Kidney epithelial cell (primary cell): ENCODE measurements at regions not wholly inside any gene's neighbourhood (a gene's known extent, or its start where the extent isn't known, plus 50 kb on each side); places are given as distances from the start of the nearest gene placed in this dataset.
"Not testable (repeated sequence)": the region's sequence is repeated elsewhere in the genome, so short reads cannot be mapped to it uniquely, and the experiment has no call there.

Experiments used
- DNase-seq: peaks from one replicate; pipeline ENCODE4 v3.0.0-alpha.2; 2010; ENCODE audit warnings: low read depth
- H3K27me3 ChIP-seq: 2 replicates; pipeline ENCODE4 v1.6.0; 2011; ENCODE audit warnings: low read length; ENCODE audit not compliant: control insufficient read depth, insufficient read depth
- H3K36me3 ChIP-seq: 2 replicates; pipeline ENCODE4 v1.5.1; 2011; ENCODE audit warnings: low read length; ENCODE audit not compliant: control insufficient read depth, insufficient read depth
- H3K4me3 ChIP-seq: 2 replicates; pipeline ENCODE4 v1.5.1; 2011; ENCODE audit warnings: low read depth, mild to moderate bottlenecking, control low read depth, low read length
- TF ChIP-seq, protein P1 (sequence below): IDR thresholded peaks from 2 replicates; pipeline ENCODE4 v1.5.1; 2011; ENCODE audit warnings: mild to moderate bottlenecking, moderate library complexity, low read length, control low read depth, inconsistent platforms; ENCODE audit not compliant: insufficient read depth, poor library complexity, severe bottlenecking

DNA sequence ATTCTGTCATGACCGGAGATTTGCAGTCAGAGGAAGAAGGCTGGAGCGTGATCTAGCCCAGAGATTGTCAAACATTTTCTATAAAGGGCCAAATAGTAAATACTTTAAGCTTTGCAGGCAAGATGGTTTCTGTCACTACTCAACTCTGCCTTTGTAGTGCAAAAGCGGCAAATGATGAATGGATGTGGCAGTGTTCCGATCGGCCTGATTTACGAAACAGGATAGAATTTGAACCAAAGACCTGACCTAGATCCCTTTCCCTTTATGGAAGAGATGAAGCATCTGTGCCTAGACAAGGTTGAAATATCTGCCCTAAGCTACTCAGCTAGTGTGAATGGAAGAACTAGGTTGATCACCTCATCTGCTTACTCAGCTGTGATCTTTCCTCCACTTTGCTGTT lies 209.5 kb downstream of the YTHDC2 start:
- TF ChIP-seq, protein P1, sequence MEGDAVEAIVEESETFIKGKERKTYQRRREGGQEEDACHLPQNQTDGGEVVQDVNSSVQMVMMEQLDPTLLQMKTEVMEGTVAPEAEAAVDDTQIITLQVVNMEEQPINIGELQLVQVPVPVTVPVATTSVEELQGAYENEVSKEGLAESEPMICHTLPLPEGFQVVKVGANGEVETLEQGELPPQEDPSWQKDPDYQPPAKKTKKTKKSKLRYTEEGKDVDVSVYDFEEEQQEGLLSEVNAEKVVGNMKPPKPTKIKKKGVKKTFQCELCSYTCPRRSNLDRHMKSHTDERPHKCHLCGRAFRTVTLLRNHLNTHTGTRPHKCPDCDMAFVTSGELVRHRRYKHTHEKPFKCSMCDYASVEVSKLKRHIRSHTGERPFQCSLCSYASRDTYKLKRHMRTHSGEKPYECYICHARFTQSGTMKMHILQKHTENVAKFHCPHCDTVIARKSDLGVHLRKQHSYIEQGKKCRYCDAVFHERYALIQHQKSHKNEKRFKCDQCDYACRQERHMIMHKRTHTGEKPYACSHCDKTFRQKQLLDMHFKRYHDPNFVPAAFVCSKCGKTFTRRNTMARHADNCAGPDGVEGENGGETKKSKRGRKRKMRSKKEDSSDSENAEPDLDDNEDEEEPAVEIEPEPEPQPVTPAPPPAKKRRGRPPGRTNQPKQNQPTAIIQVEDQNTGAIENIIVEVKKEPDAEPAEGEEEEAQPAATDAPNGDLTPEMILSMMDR = no peak
- H3K36me3 ChIP-seq = no peaks in the 10 kb centered on the region
- DNase-seq = no peak
- no peak overlapping the region for H3K4me3 ChIP-seq
- no peaks in the 10 kb centered on the region for H3K27me3 ChIP-seq

DNA sequence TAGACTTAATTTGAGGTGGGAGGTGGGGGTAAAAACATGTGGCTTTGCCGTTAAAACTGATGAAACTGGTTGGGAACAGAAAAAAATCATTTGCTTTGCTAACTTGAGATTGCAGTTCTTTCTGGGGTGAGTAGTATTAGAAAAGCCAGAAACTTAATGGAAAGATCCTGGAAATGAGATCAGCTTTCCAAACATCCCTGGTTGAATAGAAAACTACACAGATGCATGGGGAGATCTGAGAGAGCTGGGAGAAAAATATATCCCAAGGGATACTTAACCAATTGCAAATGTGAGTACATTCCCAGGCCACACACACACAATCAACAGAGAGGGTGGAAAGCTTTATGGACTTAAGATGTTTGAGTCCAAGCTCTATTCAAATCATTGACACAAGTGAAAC lies 222.3 kb downstream of the YTHDC2 start:
- no peak for DNase-seq
- TF ChIP-seq, protein P1 = no peak

DNA sequence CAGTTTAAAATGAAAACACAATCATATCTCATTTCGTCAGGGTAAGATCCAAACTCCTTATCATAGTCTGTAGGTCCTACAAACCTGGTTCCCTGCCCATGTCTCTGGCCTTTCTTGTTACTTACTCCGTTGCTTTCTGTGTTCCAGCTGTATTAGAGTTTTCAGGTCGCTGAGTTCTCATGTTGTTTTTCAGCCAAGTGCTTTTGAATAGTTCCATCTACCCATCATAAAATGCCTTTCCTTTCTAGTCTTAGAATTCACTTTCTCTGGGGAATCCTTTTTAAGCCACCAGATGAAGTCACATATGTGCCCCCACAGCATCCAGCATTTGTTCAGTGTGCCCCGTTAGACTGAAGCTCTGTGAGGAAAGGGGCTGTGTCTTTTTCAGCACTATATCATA lies 228.7 kb downstream of the YTHDC2 start:
- H3K36me3 ChIP-seq = no peaks in the 10 kb centered on the region
- TF ChIP-seq, protein P1 = no peak

More for the DNA sequence above, 222.3 kb downstream of the YTHDC2 start:
- Histone ChIP-seq H3K4me3 (no peak overlapping the region), H3K36me3 (no peaks in the 10 kb centered on the region), H3K27me3 (no peaks in the 10 kb centered on the region)

DNA sequence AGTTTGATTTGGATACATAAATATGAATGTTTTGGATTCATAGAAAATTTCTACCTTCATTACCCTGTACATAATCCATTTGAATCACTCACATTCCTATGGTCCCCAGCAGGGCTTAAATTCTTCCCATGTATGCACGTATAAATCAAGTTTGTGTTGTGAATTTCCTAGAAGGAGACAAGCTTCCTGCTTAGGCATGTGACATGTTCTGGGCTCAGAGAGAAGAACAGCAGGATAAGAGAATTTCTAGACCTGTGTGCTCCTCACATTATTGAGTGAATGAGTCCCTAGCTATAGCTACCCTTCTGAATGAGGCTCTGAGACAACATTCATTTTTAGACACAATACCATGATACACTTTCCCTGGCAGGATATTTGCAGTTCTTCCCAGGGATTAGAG lies 229.1 kb downstream of the YTHDC2 start:
- TF ChIP-seq, protein P1 = no peak
- Histone ChIP-seq H3K36me3 (no peaks in the 10 kb centered on the region), H3K27me3 (no peaks in the 10 kb centered on the region), H3K4me3 (no peak overlapping the region)
- no peak for DNase-seq

More for the DNA sequence above, 228.7 kb downstream of the YTHDC2 start:
- Histone ChIP-seq H3K27me3 (no peaks in the 10 kb centered on the region), H3K4me3 (no peak overlapping the region)
- no peak for DNase-seq

DNA sequence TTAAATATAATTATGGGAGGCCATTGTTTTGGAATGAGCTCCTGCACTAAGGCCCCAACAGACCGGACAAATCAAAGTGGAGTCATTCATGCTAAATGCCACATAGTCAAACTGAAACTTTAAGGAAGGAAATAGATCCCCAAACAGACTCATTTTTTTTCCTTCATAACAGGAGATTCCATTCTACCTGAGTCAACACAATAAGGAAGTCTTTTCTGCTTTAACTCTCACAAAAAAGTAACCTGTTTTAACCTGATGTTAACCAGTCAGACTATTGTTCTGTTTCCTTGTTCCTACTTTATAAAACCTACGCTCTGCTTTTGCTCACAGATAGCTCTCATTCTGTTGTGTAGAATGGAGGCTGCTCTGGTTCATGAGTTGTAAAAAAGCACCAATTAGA lies 234.9 kb downstream of the YTHDC2 start:
- TF ChIP-seq, protein P1 = no peak
- Histone ChIP-seq H3K27me3 (no peaks in the 10 kb centered on the region), H3K36me3 (no peaks in the 10 kb centered on the region), H3K4me3 (no peak overlapping the region)
- no peak for DNase-seq

DNA sequence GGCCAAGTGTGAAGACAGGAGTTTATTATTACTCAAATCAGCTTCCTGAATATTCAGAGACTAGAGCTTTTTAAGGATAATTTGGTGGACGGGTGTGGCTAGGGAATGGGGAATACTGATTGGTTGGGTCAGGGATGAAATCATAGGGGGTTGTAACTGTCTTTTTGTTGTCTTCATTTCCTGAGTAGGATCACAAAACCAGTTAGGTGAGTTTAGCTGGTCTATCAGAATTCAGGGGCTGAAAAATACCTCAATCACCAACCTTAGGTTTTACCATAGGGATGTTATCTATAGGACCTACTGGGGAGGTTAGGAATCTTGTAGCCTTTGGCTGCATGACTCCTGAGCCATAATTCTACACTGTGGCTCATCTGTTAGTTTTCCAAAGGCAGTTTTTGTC lies 235.8 kb downstream of the YTHDC2 start:
- TF ChIP-seq, protein P1 = no peak
- no peak for DNase-seq
- Histone ChIP-seq H3K4me3 (no peak overlapping the region), H3K36me3 (no peaks in the 10 kb centered on the region), H3K27me3 (no peaks in the 10 kb centered on the region)

DNA sequence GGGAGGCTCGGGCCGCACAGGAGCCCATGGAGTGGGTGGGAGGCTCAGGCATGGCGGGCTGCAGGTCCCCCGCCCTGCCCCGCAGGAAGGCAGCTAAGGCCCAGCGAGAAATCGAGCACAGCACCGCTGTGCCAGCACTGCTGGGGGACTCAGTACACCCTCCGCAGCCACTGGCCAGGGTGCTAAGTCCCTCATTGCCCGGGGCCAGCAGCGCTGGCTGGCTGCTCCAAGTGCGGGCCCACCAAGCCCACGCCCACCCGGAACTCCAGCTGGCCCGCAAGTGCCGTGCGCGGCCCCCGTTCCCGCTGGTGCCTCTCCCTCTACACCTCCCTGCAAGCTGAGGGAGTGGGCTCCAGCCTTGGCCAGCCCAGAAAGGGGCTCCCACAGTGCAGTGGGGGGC lies 239.7 kb downstream of the YTHDC2 start:
- not testable (repeated sequence) for H3K36me3 ChIP-seq, H3K4me3 ChIP-seq, DNase-seq, H3K27me3 ChIP-seq
